ENCODE measurements at regions not wholly inside any gene's neighbourhood (a gene's known extent, or its start where the extent isn't known, plus 50 kb on each side); places are given as distances from the start of the nearest gene placed in this dataset.
"Not testable (repeated sequence)": the region's sequence is repeated elsewhere in the genome, so short reads cannot be mapped to it uniquely, and the experiment has no call there.

- peak; percentile 46 for DNase-seq (ENCODE audit: low spot score)
These were observed 50.5 kb upstream of the MAP4K3 start for GRCh38 chr2:39487398-39488250.

GRCh38 chr2:39488450-39488849, 51.4 kb upstream of the MAP4K3 start:
- DNase-seq (ENCODE audit: low spot score), result peak; percentile 84

DNA sequence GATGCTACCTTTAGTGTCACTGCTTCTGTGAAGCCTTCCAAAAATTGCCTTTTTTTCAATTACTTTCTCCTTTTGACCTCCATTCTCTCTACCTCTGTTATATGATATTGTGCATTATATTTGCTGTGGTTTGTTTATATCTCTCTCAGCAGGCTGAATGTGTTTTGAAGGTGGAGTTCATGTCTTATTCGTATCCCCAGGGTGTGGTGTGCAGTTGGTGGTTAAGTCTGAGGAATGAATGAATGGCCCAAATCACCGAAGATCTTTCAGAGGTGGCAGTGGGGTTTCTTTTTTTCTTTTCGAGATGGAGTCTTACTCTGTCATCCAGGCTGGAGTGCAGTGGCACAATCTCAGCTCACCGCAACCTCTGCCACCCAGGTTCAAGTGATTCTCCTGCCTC, 53.5 kb upstream of the MAP4K3 start:
- DNase-seq (ENCODE audit: low spot score), result no peak

DNA sequence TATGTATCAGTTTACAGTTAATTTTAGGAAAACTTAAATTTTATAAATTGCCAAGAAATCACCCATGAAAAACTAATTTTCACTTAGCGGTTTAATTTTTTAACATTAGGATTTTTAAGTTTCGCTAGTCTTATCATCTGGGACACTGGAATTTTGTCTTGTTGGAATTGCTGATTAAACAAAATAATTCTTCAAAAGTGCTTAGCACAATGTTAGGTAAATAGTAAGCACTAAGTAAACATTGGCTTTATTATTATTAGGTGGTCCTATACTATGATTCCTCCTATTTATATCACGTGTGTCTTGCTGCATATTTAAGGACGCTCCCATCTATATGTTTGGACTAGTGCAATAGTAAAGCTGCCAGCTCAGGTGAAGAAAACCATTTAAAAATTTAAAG, 54.6 kb upstream of the MAP4K3 start:
- DNase-seq (ENCODE audit: low spot score), result no peak

GRCh38 chr2:39492095-39492590, 55.1 kb upstream of the MAP4K3 start:
- DNase-seq (ENCODE audit: low spot score), result peak; percentile 94

DNA sequence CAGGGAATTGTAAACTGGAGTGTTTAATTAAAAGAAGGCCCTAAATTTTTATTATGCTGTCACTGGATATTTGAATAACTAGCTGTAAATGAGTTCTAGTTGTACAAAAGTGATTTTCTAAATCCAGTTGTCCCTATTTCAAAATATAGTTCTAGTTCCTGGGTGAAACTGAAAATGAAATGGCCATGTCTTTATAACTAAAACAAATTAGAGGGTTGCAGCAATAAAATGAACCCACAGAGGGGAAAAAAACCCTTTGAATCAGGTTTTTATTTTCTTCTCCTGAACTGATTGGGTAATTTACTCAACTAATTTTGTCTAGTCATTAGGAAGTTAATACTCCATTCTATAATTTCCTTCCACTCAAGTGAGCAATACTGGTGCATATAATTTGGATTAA, 55.6 kb upstream of the MAP4K3 start:
- DNase-seq (ENCODE audit: low spot score), result no peak

DNA sequence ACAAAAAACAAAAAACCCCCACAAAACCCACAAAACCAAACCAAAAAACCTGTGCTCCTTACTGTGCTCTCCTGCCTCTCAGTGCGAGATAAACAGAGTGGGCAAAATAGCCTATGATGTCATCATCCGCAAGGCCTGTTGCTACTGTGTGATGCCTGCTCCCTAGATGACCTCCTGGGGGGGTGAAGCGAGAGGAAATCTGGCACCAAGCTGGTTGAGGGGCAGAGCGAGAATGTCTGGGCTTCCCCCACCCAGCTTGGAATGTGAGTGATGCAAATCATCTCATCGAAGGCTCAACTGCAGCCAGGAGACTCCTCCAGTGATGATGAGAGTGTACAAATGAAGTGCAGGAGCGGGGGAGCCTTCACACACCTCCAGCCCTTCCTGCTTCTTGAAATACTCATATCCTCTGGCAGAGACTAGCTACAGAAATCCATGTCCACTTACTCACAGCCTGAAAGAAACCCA, 57.7 kb upstream of the MAP4K3 start:
- DNase-seq (ENCODE audit: low spot score), result peak; percentile 97

GRCh38 chr2:39497082-39497801, 60.2 kb upstream of the MAP4K3 start:
- DNase-seq (ENCODE audit: low spot score), result no peak

DNA sequence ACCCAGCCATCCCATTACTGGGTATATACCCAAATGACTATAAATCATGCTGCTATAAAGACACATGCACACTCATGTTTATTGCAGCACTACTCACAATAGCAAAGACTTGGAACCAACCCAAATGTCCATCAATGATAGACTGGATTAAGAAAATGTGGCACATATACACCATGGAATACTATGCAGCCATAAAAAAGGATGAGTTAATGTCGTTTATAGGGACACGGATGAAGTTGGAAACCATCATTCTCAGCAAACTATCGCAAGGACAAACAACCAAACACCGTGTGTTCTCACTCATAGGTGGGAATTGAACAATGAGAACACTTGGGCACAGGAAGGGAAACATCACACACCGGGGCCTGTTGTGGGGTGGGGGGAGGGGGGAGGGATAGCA, 61.1 kb upstream of the MAP4K3 start:
- DNase-seq (ENCODE audit: low spot score), result not testable (repeated sequence)

- no peak for DNase-seq (ENCODE audit: low spot score)
These were observed 61.7 kb upstream of the MAP4K3 start for GRCh38 chr2:39498786-39499185.

- DNase-seq (ENCODE audit: low spot score), result no peak
These were observed 62.3 kb upstream of the MAP4K3 start for GRCh38 chr2:39499336-39499735.

DNA sequence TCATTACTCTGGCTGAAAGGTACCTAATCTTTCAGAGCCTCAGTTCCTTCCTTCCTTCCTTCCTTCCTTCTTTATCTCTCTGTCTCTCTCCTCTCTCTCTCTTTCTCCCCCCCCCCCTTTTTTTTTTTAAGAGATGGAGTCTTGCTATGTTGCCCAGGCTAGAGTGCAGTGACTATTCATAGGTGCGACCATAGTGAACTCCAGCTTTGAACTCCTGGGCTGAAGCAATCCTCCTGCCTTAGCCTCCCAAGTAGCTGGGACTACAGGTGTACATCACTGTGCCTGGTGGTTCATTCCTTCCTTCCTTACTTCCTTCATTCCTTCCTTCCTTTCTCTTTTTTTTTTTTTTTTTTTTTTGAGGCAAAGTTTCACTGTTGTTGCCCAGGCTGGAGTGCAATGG, 64.3 kb upstream of the MAP4K3 start:
- DNase-seq (ENCODE audit: low spot score), result no peak

GRCh38 chr2:39503277-39503676, 66.2 kb upstream of the MAP4K3 start:
- DNase-seq (ENCODE audit: low spot score), result no peak

DNA sequence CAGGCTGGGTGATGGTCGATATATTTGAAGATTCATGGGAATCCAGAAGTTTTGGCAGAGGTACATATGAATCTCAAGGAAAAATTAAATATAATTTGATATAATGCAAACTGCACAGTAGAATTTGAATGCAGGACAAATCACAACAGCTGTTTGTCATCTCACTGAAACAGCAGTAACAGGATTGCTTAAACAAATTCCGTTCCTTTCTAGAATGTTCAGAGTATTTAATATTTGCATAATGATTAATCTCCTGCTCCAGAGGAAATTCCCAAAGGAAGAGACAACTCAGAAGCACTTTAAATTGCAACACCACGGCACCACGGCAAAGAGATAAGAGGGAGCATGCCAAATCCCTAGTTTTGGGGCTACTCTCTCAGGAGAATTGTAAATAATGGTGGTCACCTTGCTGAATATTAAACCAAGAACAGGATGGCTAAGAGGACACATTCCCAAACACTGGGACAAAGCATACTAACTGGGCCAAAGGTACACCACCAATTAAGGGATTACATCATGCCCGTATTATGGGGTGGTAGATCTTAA, 67.8 kb upstream of the MAP4K3 start:
- DNase-seq (ENCODE audit: low spot score), result peak; percentile 49

GRCh38 chr2:39506215-39506614, 69.1 kb upstream of the MAP4K3 start:
- DNase-seq (ENCODE audit: low spot score), result no peak

GRCh38 chr2:39508198-39508597, 71.1 kb upstream of the MAP4K3 start:
- no peak for DNase-seq (ENCODE audit: low spot score)

DNA sequence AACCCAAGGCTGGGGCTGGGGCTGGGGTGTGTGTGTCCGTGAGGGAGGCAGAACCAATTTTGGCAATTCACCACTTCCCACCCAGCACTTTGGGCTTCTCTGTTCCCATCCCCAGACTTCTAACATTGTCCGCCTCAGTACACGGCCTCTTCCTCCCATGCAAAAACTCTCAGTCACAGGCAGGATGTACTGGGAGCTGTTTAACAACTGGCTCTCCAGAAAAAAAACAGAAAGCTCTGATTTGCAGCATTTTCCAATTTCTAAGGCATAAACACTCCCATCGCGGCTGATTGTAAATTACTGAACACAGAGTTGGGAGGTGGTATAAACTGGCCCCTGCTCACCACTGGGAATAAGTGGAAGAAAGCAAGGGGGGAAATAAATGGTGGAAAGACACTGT, 73.1 kb upstream of the MAP4K3 start:
- DNase-seq (ENCODE audit: low spot score), result no peak

- no peak for DNase-seq (ENCODE audit: low spot score)
These were observed 74.1 kb upstream of the MAP4K3 start for GRCh38 chr2:39511219-39511604.

DNA sequence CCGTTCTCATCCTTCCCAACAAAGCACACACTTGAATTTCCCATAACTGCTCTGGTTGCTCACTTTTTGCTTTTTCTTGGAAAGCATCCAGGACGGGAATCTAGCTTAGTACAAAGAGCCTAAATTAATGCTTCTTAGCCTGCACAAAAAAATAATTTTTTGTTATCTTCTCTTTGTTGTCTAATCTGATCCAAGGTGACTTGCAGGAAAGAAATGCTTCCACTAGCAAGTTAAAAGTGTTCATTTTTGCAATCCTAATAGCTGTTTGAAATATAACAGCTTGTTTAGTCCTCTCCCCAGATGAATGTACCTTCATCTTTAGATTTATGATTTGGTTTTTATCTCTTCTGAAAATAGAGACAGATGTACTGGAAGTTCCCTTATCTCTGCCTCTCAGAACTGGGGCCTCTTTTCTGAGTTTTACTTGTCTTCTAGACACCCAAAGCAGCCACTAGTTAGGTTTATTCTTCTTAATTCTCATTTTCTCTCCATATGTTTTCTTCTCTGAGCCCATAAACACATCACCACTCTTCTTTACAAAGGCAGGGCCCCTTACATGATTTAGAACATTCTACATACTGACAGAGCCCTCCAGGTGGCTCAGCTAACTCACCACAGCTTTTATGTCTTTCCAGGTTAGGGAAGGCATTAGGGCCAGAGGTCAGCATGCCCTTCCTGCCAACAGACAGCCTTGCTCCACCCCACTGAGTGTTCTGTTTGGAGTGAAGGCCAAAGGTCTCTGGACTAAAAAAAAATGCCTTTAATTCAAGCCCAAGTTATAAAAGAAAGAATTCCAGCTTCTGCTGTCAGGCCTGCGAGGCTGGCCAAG, 74.7 kb upstream of the MAP4K3 start:
- DNase-seq (ENCODE audit: low spot score), result no peak

GRCh38 chr2:39512434-39512935, 75.4 kb upstream of the MAP4K3 start:
- DNase-seq (ENCODE audit: low spot score), result no peak

GRCh38 chr2:39512941-39513340, 75.9 kb upstream of the MAP4K3 start:
- DNase-seq (ENCODE audit: low spot score), result no peak

All from A172 (cell line).